GM18951 (cell line): ENCODE measurements at regions not wholly inside any gene's neighbourhood (a gene's known extent, or its start where the extent isn't known, plus 50 kb on each side); places are given as distances from the start of the nearest gene placed in this dataset.
"Not testable (repeated sequence)": the region's sequence is repeated elsewhere in the genome, so short reads cannot be mapped to it uniquely, and the experiment has no call there.

Source experiments
- POLR2A ChIP-seq: IDR thresholded peaks from 4 replicates; pipeline ENCODE4 v1.6.1; 2011; ENCODE audit warnings: mild to moderate bottlenecking; ENCODE audit not compliant: insufficient read length, insufficient read depth; ENCODE audit errors: extremely low read depth
- in situ Hi-C: fragments of 300-500 bp; cut with MboI; formaldehyde crosslinking; loops from one replicate; pipeline ENCODE4 v1.12.0; 2022; ENCODE audit warnings: low sequenced_read_pairs, mixed read lengths, inconsistent platforms; ENCODE audit not compliant: unreplicated experiment

GRCh38 chr7:106448346-106448991, 163.7 kb upstream of the NAMPT start:
- in situ Hi-C loops = no loop called here
- no peak for TF ChIP-seq POLR2A

GRCh38 chr7:106447318-106447847, 162.6 kb upstream of the NAMPT start:
- TF ChIP-seq POLR2A = no peak
- in situ Hi-C loops = no loop called here

- in situ Hi-C loops = not testable (repeated sequence)
These were observed 160.6 kb upstream of the NAMPT start for GRCh38 chr7:106445366-106445765.

GRCh38 chr7:106444068-106444655, 159.4 kb upstream of the NAMPT start:
- no peak for TF ChIP-seq POLR2A

GRCh38 chr7:106443156-106443555, 158.4 kb upstream of the NAMPT start:
- TF ChIP-seq POLR2A = no peak
- in situ Hi-C loops = no loop called here

More at GRCh38 chr7:106444068-106444655, 159.4 kb upstream of the NAMPT start:
- in situ Hi-C loops = no loop called here

- in situ Hi-C loops = no loop called here
- TF ChIP-seq POLR2A = no peak
These were observed 157.7 kb upstream of the NAMPT start for GRCh38 chr7:106442476-106442875.

- in situ Hi-C loops = not testable (repeated sequence)
These were observed 156.6 kb upstream of the NAMPT start for GRCh38 chr7:106441343-106441742.

GRCh38 chr7:106436933-106437332, 152.2 kb upstream of the NAMPT start:
- in situ Hi-C loops = not testable (repeated sequence)

- in situ Hi-C loops = no loop called here
- TF ChIP-seq POLR2A = no peak
These were observed 148.6 kb upstream of the NAMPT start for GRCh38 chr7:106433377-106433776.

- in situ Hi-C loops = no loop called here
- TF ChIP-seq POLR2A = no peak
These were observed 146.0 kb upstream of the NAMPT start for GRCh38 chr7:106430535-106431455.

GRCh38 chr7:106430103-106430502, 145.3 kb upstream of the NAMPT start:
- in situ Hi-C loops = no loop called here
- no peak for TF ChIP-seq POLR2A

GRCh38 chr7:106426803-106427202, 142.0 kb upstream of the NAMPT start:
- in situ Hi-C loops = no loop called here
- TF ChIP-seq POLR2A = no peak

- no peak for TF ChIP-seq POLR2A
- in situ Hi-C loops = no loop called here
These were observed 140.4 kb upstream of the NAMPT start for GRCh38 chr7:106425017-106425719.
